Activated naive CD8-positive, alpha-beta T cell treated with anti-CD3 and anti-CD28 coated beads for 36 hours (primary cell): ENCODE measurements at regions not wholly inside any gene's neighbourhood (a gene's known extent, or its start where the extent isn't known, plus 50 kb on each side); places are given as distances from the start of the nearest gene placed in this dataset.

Experiments
- DNase-seq: peaks from one replicate; pipeline ENCODE4 v3.0.0; 2021
- H3K27ac Mint-ChIP-seq: one replicate; pipeline ENCODE4 v1.8.0; 2022; ENCODE audit warnings: mild to moderate bottlenecking, moderate library complexity, mixed read lengths
- H3K27me3 Mint-ChIP-seq: one replicate; pipeline ENCODE4 v1.8.0; 2022; ENCODE audit warnings: mild to moderate bottlenecking, mixed read lengths
- H3K36me3 Mint-ChIP-seq: one replicate; pipeline ENCODE4 v1.8.0; 2021; ENCODE audit warnings: mild to moderate bottlenecking, mixed read lengths
- H3K4me1 Mint-ChIP-seq: one replicate; pipeline ENCODE4 v1.8.0; 2021; ENCODE audit warnings: mixed read lengths
- H3K4me3 Mint-ChIP-seq: one replicate; pipeline ENCODE4 v1.8.0; 2022; ENCODE audit warnings: mild to moderate bottlenecking, moderate library complexity, mixed read lengths
- H3K9me3 Mint-ChIP-seq: one replicate; pipeline ENCODE4 v1.8.0; 2022; ENCODE audit warnings: mixed read lengths

GRCh38 chr6:101259505-101259904, 134.0 kb upstream of the GRIK2 start:
- peaks cover 11% of the 10 kb centered on the region for H3K9me3 Mint-ChIP-seq
- no peak overlapping the region for H3K4me3 Mint-ChIP-seq
- no peak for DNase-seq
- H3K36me3 Mint-ChIP-seq, result no peaks in the 10 kb centered on the region
- H3K27me3 Mint-ChIP-seq, result no peaks in the 10 kb centered on the region
- no peak overlapping the region for H3K27ac Mint-ChIP-seq
- H3K4me1 Mint-ChIP-seq, result no peaks in the 10 kb centered on the region

GRCh38 chr6:101263596-101263995, 129.9 kb upstream of the GRIK2 start:
- H3K9me3 Mint-ChIP-seq, result peaks cover 7% of the 10 kb centered on the region
- H3K27me3 Mint-ChIP-seq, result no peaks in the 10 kb centered on the region
- H3K4me1 Mint-ChIP-seq, result peaks cover 3% of the 10 kb centered on the region
- no peak overlapping the region for H3K27ac Mint-ChIP-seq
- no peak overlapping the region for H3K4me3 Mint-ChIP-seq
- DNase-seq, result no peak
- H3K36me3 Mint-ChIP-seq, result no peaks in the 10 kb centered on the region

- no peaks in the 10 kb centered on the region for H3K36me3 Mint-ChIP-seq
- peaks cover 3% of the 10 kb centered on the region for H3K4me1 Mint-ChIP-seq
- H3K27me3 Mint-ChIP-seq, result no peaks in the 10 kb centered on the region
- H3K27ac Mint-ChIP-seq, result no peak overlapping the region
- DNase-seq, result no peak
- H3K9me3 Mint-ChIP-seq, result peaks cover 11% of the 10 kb centered on the region
- H3K4me3 Mint-ChIP-seq, result no peak overlapping the region
Measured at GRCh38 chr6:101266063-101266462, 127.4 kb upstream of the GRIK2 start.

GRCh38 chr6:101268541-101268940, 125.0 kb upstream of the GRIK2 start:
- H3K27me3 Mint-ChIP-seq, result no peaks in the 10 kb centered on the region
- no peak overlapping the region for H3K4me3 Mint-ChIP-seq
- peaks cover 3% of the 10 kb centered on the region for H3K4me1 Mint-ChIP-seq
- H3K36me3 Mint-ChIP-seq, result no peaks in the 10 kb centered on the region
- H3K27ac Mint-ChIP-seq, result no peak overlapping the region
- H3K9me3 Mint-ChIP-seq, result peaks cover 11% of the 10 kb centered on the region
- no peak for DNase-seq

- H3K27me3 Mint-ChIP-seq, result no peaks in the 10 kb centered on the region
- H3K9me3 Mint-ChIP-seq, result no peaks in the 10 kb centered on the region
- DNase-seq, result no peak
- no peak overlapping the region for H3K4me3 Mint-ChIP-seq
- H3K4me1 Mint-ChIP-seq, result no peaks in the 10 kb centered on the region
- no peak overlapping the region for H3K27ac Mint-ChIP-seq
- H3K36me3 Mint-ChIP-seq, result no peaks in the 10 kb centered on the region
Measured at GRCh38 chr6:101275251-101275650, 118.3 kb upstream of the GRIK2 start.

GRCh38 chr6:101276066-101276465, 117.4 kb upstream of the GRIK2 start:
- H3K36me3 Mint-ChIP-seq, result no peaks in the 10 kb centered on the region
- H3K27me3 Mint-ChIP-seq, result no peaks in the 10 kb centered on the region
- no peak overlapping the region for H3K4me3 Mint-ChIP-seq
- H3K27ac Mint-ChIP-seq, result no peak overlapping the region
- no peaks in the 10 kb centered on the region for H3K4me1 Mint-ChIP-seq
- H3K9me3 Mint-ChIP-seq, result no peaks in the 10 kb centered on the region
- no peak for DNase-seq

- no peak overlapping the region for H3K27ac Mint-ChIP-seq
Measured at GRCh38 chr6:101279410-101279809, 114.1 kb upstream of the GRIK2 start.

GRCh38 chr6:101281266-101281665, 112.2 kb upstream of the GRIK2 start:
- Mint-ChIP-seq H3K27me3 (no peaks in the 10 kb centered on the region), H3K36me3 (no peaks in the 10 kb centered on the region), H3K27ac (no peak overlapping the region), H3K4me1 (no peaks in the 10 kb centered on the region), H3K9me3 (no peaks in the 10 kb centered on the region), H3K4me3 (no peak overlapping the region)
- no peak for DNase-seq

More at GRCh38 chr6:101279410-101279809, 114.1 kb upstream of the GRIK2 start:
- H3K36me3 Mint-ChIP-seq, result no peaks in the 10 kb centered on the region
- DNase-seq, result no peak
- no peaks in the 10 kb centered on the region for H3K4me1 Mint-ChIP-seq
- no peak overlapping the region for H3K4me3 Mint-ChIP-seq
- H3K27me3 Mint-ChIP-seq, result no peaks in the 10 kb centered on the region
- H3K9me3 Mint-ChIP-seq, result no peaks in the 10 kb centered on the region

- H3K9me3 Mint-ChIP-seq, result no peaks in the 10 kb centered on the region
- DNase-seq, result no peak
Measured at GRCh38 chr6:101284131-101284530, 109.4 kb upstream of the GRIK2 start.

GRCh38 chr6:101286146-101286545, 107.4 kb upstream of the GRIK2 start:
- Mint-ChIP-seq H3K4me3 (no peak overlapping the region), H3K27ac (no peak overlapping the region), H3K9me3 (no peaks in the 10 kb centered on the region), H3K4me1 (no peaks in the 10 kb centered on the region), H3K36me3 (no peaks in the 10 kb centered on the region), H3K27me3 (no peaks in the 10 kb centered on the region)
- no peak for DNase-seq

More at GRCh38 chr6:101284131-101284530, 109.4 kb upstream of the GRIK2 start:
- Mint-ChIP-seq H3K4me3 (no peak overlapping the region), H3K27ac (no peak overlapping the region), H3K36me3 (no peaks in the 10 kb centered on the region), H3K4me1 (no peaks in the 10 kb centered on the region), H3K27me3 (no peaks in the 10 kb centered on the region)

GRCh38 chr6:101290346-101290745, 103.2 kb upstream of the GRIK2 start:
- H3K4me3 Mint-ChIP-seq, result no peak overlapping the region
- H3K9me3 Mint-ChIP-seq, result peaks cover 6% of the 10 kb centered on the region
- H3K27ac Mint-ChIP-seq, result no peak overlapping the region
- no peaks in the 10 kb centered on the region for H3K4me1 Mint-ChIP-seq
- no peak for DNase-seq
- H3K36me3 Mint-ChIP-seq, result no peaks in the 10 kb centered on the region
- no peaks in the 10 kb centered on the region for H3K27me3 Mint-ChIP-seq

- peaks cover 7% of the 10 kb centered on the region for H3K9me3 Mint-ChIP-seq
- no peaks in the 10 kb centered on the region for H3K36me3 Mint-ChIP-seq
- H3K27me3 Mint-ChIP-seq, result no peaks in the 10 kb centered on the region
- no peaks in the 10 kb centered on the region for H3K4me1 Mint-ChIP-seq
- no peak for DNase-seq
- H3K27ac Mint-ChIP-seq, result no peak overlapping the region
- H3K4me3 Mint-ChIP-seq, result no peak overlapping the region
Measured at GRCh38 chr6:101294051-101294638, 99.4 kb upstream of the GRIK2 start.

- H3K36me3 Mint-ChIP-seq, result no peaks in the 10 kb centered on the region
- no peaks in the 10 kb centered on the region for H3K4me1 Mint-ChIP-seq
- DNase-seq, result no peak
- no peaks in the 10 kb centered on the region for H3K27me3 Mint-ChIP-seq
- peaks cover 7% of the 10 kb centered on the region for H3K9me3 Mint-ChIP-seq
- no peak overlapping the region for H3K27ac Mint-ChIP-seq
- H3K4me3 Mint-ChIP-seq, result no peak overlapping the region
Measured at GRCh38 chr6:101294676-101295075, 98.8 kb upstream of the GRIK2 start.

GRCh38 chr6:101296169-101296960, 97.1 kb upstream of the GRIK2 start:
- no peaks in the 10 kb centered on the region for H3K27me3 Mint-ChIP-seq

GRCh38 chr6:101302593-101302992, 90.9 kb upstream of the GRIK2 start:
- Mint-ChIP-seq H3K36me3 (no peaks in the 10 kb centered on the region), H3K27ac (no peak overlapping the region), H3K4me3 (no peak overlapping the region), H3K9me3 (peaks cover 16% of the 10 kb centered on the region), H3K27me3 (no peaks in the 10 kb centered on the region), H3K4me1 (no peaks in the 10 kb centered on the region)
- no peak for DNase-seq

More at GRCh38 chr6:101296169-101296960, 97.1 kb upstream of the GRIK2 start:
- H3K4me1 Mint-ChIP-seq, result no peaks in the 10 kb centered on the region
- H3K27ac Mint-ChIP-seq, result no peak overlapping the region
- no peak overlapping the region for H3K4me3 Mint-ChIP-seq
- H3K36me3 Mint-ChIP-seq, result no peaks in the 10 kb centered on the region
- DNase-seq, result no peak
- H3K9me3 Mint-ChIP-seq, result peaks cover 8% of the 10 kb centered on the region

GRCh38 chr6:101303495-101303894, 90.0 kb upstream of the GRIK2 start:
- Mint-ChIP-seq H3K9me3 (peaks cover 15% of the 10 kb centered on the region), H3K4me1 (no peaks in the 10 kb centered on the region), H3K27ac (no peak overlapping the region), H3K36me3 (no peaks in the 10 kb centered on the region), H3K4me3 (no peak overlapping the region), H3K27me3 (no peaks in the 10 kb centered on the region)
- no peak for DNase-seq
